K562 (cell line): ENCODE measurements at regions not wholly inside any gene's neighbourhood (a gene's known extent, or its start where the extent isn't known, plus 50 kb on each side); places are given as distances from the start of the nearest gene placed in this dataset.

Experiments used
- ATAC-seq: fragments of 200-7000 bp; cut with Tn5 transposase; 3 replicates; pipeline ENCODE4 v1.9.1; 2020; ENCODE audit warnings: moderate library complexity
- BruUV-seq: library from RNA; stranded (reverse); fragments of 400-500 nt; replicated peaks from 2 replicates; lab custom pipeline; 2021; lab: Mats Ljungman, UMichigan
- CTCF ChIA-PET: fragments of 300-600 bp; formaldehyde crosslinking; extraction: SDS; loops from one replicate; lab custom pipeline; 2021; ENCODE audit warnings: low intra/inter-chr PET ratio; lab: Yijun Ruan, JAX
- POLR2A ChIA-PET: fragments of 300-600, 350-650 bp; sonication (Branson Sonifier 250); formaldehyde crosslinking; extraction: SDS; loops from one replicate; lab custom pipeline; 2021; ENCODE audit warnings: antibody characterized with exemption, inconsistent platforms; lab: Yijun Ruan, JAX
- DNase-seq, 4 experiments: peaks; one replicate each; pipeline versions ENCODE4 v3.0.0 to v3.0.0-alpha.2; 2011 to 2018; ENCODE audit warnings: low spot score in 3 of 4, mixed read lengths in 3 of 4; ENCODE audit errors: extremely low read depth in 1 of 4
- FAIRE-seq: peaks from 2 replicates; lab custom pipeline; 2011; peaks lifted over from hg19 to GRCh38; lab: Jason Lieb, UNC
- H2AFZ ChIP-seq: 2 replicates; pipeline ENCODE4 v1.6.0; 2011; ENCODE audit warnings: low read depth, low read length, control low read depth, inconsistent platforms
- H3K27ac ChIP-seq: fragments of 200-600 bp; 3 replicates; pipeline ENCODE4 v1.8.0; 2011; ENCODE audit warnings: low read depth, mild to moderate bottlenecking, control low read depth, inconsistent platforms, low read length, moderate library complexity, mixed read lengths; ENCODE audit errors: extremely low read depth
- H3K27me3 ChIP-seq, 2 experiments: fragments of 300-600 bp in 1 of 2; 2 replicates in 1 of 2; 3 replicates in 1 of 2; pipeline versions ENCODE4 v1.6.0 to v1.8.0; 2011; ENCODE audit warnings: inconsistent platforms in 2 of 2, low read length in 2 of 2, mild to moderate bottlenecking in 1 of 2, mixed read lengths in 1 of 2, moderate library complexity in 1 of 2; ENCODE audit not compliant: control insufficient read depth in 2 of 2, insufficient read depth in 2 of 2
- H3K36me3 ChIP-seq: fragments of 300-600 bp; 3 replicates; pipeline ENCODE4 v1.8.0; 2011; ENCODE audit warnings: mild to moderate bottlenecking, low read length, inconsistent platforms; ENCODE audit not compliant: control insufficient read depth, insufficient read depth
- H3K4me1 ChIP-seq, 2 experiments: fragments of 200-600 bp in 1 of 2; replicated peaks in 1 of 2; 2 replicates in 1 of 2; 3 replicates in 1 of 2; pipeline versions ENCODE4 v1.5.1 to v1.8.0; 2011; ENCODE audit warnings: inconsistent platforms in 2 of 2, low read length in 2 of 2, mild to moderate bottlenecking in 1 of 2, mixed read lengths in 1 of 2, moderate library complexity in 1 of 2; ENCODE audit not compliant: control insufficient read depth in 2 of 2, insufficient read depth in 2 of 2
- H3K4me2 ChIP-seq: 2 replicates; pipeline ENCODE4 v1.6.1; 2011; ENCODE audit warnings: low read length, control low read depth, inconsistent platforms, mixed read lengths; ENCODE audit not compliant: insufficient read depth
- H3K4me3 ChIP-seq: fragments of 200-600 bp; sonication (generic), shearing (Covaris generic); 2 replicates; pipeline ENCODE4 v1.5.1; 2016; ENCODE audit warnings: control low read depth, inconsistent platforms
- H3K79me2 ChIP-seq: fragments of 200-600 bp; 3 replicates; pipeline ENCODE4 v1.8.0; 2011; ENCODE audit warnings: low read length, inconsistent platforms; ENCODE audit not compliant: control insufficient read depth, insufficient read depth
- H3K9ac ChIP-seq, 2 experiments: 2 replicates each; pipeline versions ENCODE4 v1.6.0 to v1.6.1; 2011; ENCODE audit warnings: low read depth in 2 of 2, low read length in 2 of 2, control low read depth in 1 of 2, inconsistent platforms in 1 of 2, mild to moderate bottlenecking in 1 of 2, mixed read lengths in 1 of 2; ENCODE audit not compliant: insufficient read depth in 1 of 2
- H3K9me1 ChIP-seq: one replicate; pipeline ENCODE4 v1.6.0; 2011; ENCODE audit warnings: inconsistent platforms, mild to moderate bottlenecking, low read length, moderate library complexity; ENCODE audit not compliant: control insufficient read depth, insufficient read depth
- H3K9me3 ChIP-seq: replicated peaks from 2 replicates; pipeline ENCODE4 v1.5.1; 2011; ENCODE audit warnings: low read depth, low read length, inconsistent platforms; ENCODE audit not compliant: control insufficient read depth, insufficient read depth
- H4K20me1 ChIP-seq: replicated peaks from 2 replicates; pipeline ENCODE4 v1.6.1; 2011; ENCODE audit warnings: low read length, inconsistent platforms, mixed read lengths; ENCODE audit not compliant: control insufficient read depth, insufficient read depth
- BRF1 ChIP-seq: IDR thresholded peaks from 3 replicates; pipeline ENCODE4 v1.6.1; 2011; ENCODE audit warnings: borderline replicate concordance, mild to moderate bottlenecking; ENCODE audit not compliant: insufficient read length; ENCODE audit errors: extremely low read depth
- FOXM1 ChIP-seq, 2 experiments: fragments of 450-650 bp in 1 of 2; sonication (generic) in 1 of 2; formaldehyde crosslinking in 1 of 2; IDR thresholded peaks; 2 replicates each; pipeline versions ENCODE4 v1.6.1 to v1.9.0; 2017 to 2022; ENCODE audit warnings: low read depth in 2 of 2, mild to moderate bottlenecking in 2 of 2, missing genetic modification reagents in 1 of 2, moderate library complexity in 1 of 2
- GATA2 ChIP-seq: sonication (generic); formaldehyde crosslinking; IDR thresholded peaks from 2 replicates; pipeline ENCODE4 v1.4.0; 2020; ENCODE audit warnings: mild to moderate bottlenecking, missing genetic modification reagents
- NR4A1 ChIP-seq, 2 experiments: fragments of 250-450 bp in 1 of 2; fragments of 450-650 bp in 1 of 2; sonication (Bioruptor Pico) in 1 of 2; IDR thresholded peaks; 2 replicates each; pipeline versions ENCODE4 v1.4.0 to v1.6.1; 2016 to 2020; ENCODE audit warnings: mild to moderate bottlenecking in 2 of 2, missing compliant biosample characterization in 1 of 2, missing genetic modification characterization in 1 of 2, moderate library complexity in 1 of 2
- NUFIP1 ChIP-seq: fragments of 450-650 bp; IDR thresholded peaks from 2 replicates; pipeline ENCODE4 v1.6.1; 2018; ENCODE audit not compliant: partially characterized antibody
- in situ Hi-C: fragments of 300-500 bp; cut with MboI; formaldehyde crosslinking; loops from 4 replicates; pipeline ENCODE4 v1.15.0; 2018; ENCODE audit warnings: inconsistent platforms, mixed read lengths
- intact Hi-C: fragments of 100-400 bp; cut with micrococcal nuclease; formaldehyde crosslinking; loops from 2 replicates; pipeline ENCODE4 v1.14.2; 2022
- TF ChIP-seq, protein P1 (sequence below): fragments of 450-650 bp; IDR thresholded peaks from 2 replicates; pipeline ENCODE4 v1.6.1; 2016; ENCODE audit warnings: low read depth, mild to moderate bottlenecking, moderate library complexity

DNA sequence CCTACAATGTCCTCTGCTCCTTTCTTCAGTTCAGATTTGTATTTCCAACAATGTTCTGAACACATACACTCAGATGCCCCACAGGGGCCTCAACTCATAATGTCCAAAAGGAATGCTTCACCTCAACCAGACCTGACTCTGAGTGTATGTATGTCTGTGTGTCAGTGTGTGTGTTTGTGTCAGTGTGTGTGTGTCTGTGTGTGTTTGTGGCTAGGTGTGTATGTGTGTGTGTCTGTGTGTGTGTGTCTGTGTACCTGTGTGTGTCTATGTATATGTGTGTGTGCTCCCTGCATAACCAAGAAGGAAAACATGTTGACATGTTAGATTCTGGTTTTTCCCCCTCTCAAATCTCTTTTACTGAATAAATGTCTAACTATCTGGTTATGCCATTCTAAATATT lies 87.3 kb upstream of the PCSK1 start:
- in situ Hi-C loops: no loop called here
- DNase-seq (no peak), ATAC-seq (no peak), FAIRE-seq (peak; percentile 32)
- no peak overlapping the region for H3K9ac ChIP-seq
- no TSS peak for BruUV-seq
- H4K20me1 ChIP-seq: no peaks in the 10 kb centered on the region
- no peaks in the 10 kb centered on the region for H3K79me2 ChIP-seq
- no peaks in the 10 kb centered on the region for H3K9me3 ChIP-seq
- H3K9me1 ChIP-seq: no peaks in the 10 kb centered on the region
- CTCF ChIA-PET: no interaction called here
- H3K4me1 ChIP-seq: no peaks in the 10 kb centered on the region
- no peaks in the 10 kb centered on the region for H3K36me3 ChIP-seq
- no peak overlapping the region for H3K4me3 ChIP-seq
- no peak overlapping the region for H2AFZ ChIP-seq
- intact Hi-C loops: no loop called here
- POLR2A ChIA-PET: interaction anchor here (0.7 kb wide), 1 partner anchor 15 kb away, joined by 3 read pairs; no protein-coding TSS in a partner anchor
- no peak overlapping the region for H3K27ac ChIP-seq
- no peak overlapping the region for H3K4me2 ChIP-seq
- TF ChIP-seq NR4A1 (CRISPR knock-in tag; IDR thresholded peaks at IDR 0.05) (no peak), NR4A1 (tag; IDR thresholded peaks at IDR 0.05) (no peak), BRF1 (no peak), NUFIP1 (no peak), GATA2 (no peak), FOXM1 (IDR thresholded peaks at IDR 0.05; ENCODE audit: low read depth) (no peak), FOXM1 (CRISPR knock-in tag; IDR thresholded peaks at IDR 0.05; ENCODE audit: low read depth) (no peak)
- TF ChIP-seq, protein P1, sequence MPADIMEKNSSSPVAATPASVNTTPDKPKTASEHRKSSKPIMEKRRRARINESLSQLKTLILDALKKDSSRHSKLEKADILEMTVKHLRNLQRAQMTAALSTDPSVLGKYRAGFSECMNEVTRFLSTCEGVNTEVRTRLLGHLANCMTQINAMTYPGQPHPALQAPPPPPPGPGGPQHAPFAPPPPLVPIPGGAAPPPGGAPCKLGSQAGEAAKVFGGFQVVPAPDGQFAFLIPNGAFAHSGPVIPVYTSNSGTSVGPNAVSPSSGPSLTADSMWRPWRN: no peak
- H3K27me3 ChIP-seq: peaks cover 0 to 4% of the 10 kb centered on the region in 2 experiments; a peak in 1 of 5 replicates
